K562 (cell line): ENCODE measurements at regions not wholly inside any gene's neighbourhood (a gene's known extent, or its start where the extent isn't known, plus 50 kb on each side); places are given as distances from the start of the nearest gene placed in this dataset.

Experiments used
- ATAC-seq: fragments of 200-7000 bp; cut with Tn5 transposase; 3 replicates; pipeline ENCODE4 v1.9.1; 2020; ENCODE audit warnings: moderate library complexity
- BruUV-seq: library from RNA; stranded (reverse); fragments of 400-500 nt; replicated peaks from 2 replicates; lab custom pipeline; 2021; lab: Mats Ljungman, UMichigan
- CTCF ChIA-PET: fragments of 300-600 bp; formaldehyde crosslinking; extraction: SDS; loops from one replicate; lab custom pipeline; 2021; ENCODE audit warnings: low intra/inter-chr PET ratio; lab: Yijun Ruan, JAX
- POLR2A ChIA-PET: fragments of 300-600, 350-650 bp; sonication (Branson Sonifier 250); formaldehyde crosslinking; extraction: SDS; loops from one replicate; lab custom pipeline; 2021; ENCODE audit warnings: antibody characterized with exemption, inconsistent platforms; lab: Yijun Ruan, JAX
- DNase-seq, 4 experiments: peaks; one replicate each; pipeline versions ENCODE4 v3.0.0 to v3.0.0-alpha.2; 2011 to 2018; ENCODE audit warnings: low spot score in 3 of 4, mixed read lengths in 3 of 4; ENCODE audit errors: extremely low read depth in 1 of 4
- FAIRE-seq: peaks from 2 replicates; lab custom pipeline; 2011; peaks lifted over from hg19 to GRCh38; lab: Jason Lieb, UNC
- H2AFZ ChIP-seq: 2 replicates; pipeline ENCODE4 v1.6.0; 2011; ENCODE audit warnings: low read depth, low read length, control low read depth, inconsistent platforms
- H3K27ac ChIP-seq: fragments of 200-600 bp; 3 replicates; pipeline ENCODE4 v1.8.0; 2011; ENCODE audit warnings: low read depth, mild to moderate bottlenecking, control low read depth, inconsistent platforms, low read length, moderate library complexity, mixed read lengths; ENCODE audit errors: extremely low read depth
- H3K27me3 ChIP-seq, 2 experiments: fragments of 300-600 bp in 1 of 2; 2 replicates in 1 of 2; 3 replicates in 1 of 2; pipeline versions ENCODE4 v1.6.0 to v1.8.0; 2011; ENCODE audit warnings: inconsistent platforms in 2 of 2, low read length in 2 of 2, mild to moderate bottlenecking in 1 of 2, mixed read lengths in 1 of 2, moderate library complexity in 1 of 2; ENCODE audit not compliant: control insufficient read depth in 2 of 2, insufficient read depth in 2 of 2
- H3K36me3 ChIP-seq: fragments of 300-600 bp; 3 replicates; pipeline ENCODE4 v1.8.0; 2011; ENCODE audit warnings: mild to moderate bottlenecking, low read length, inconsistent platforms; ENCODE audit not compliant: control insufficient read depth, insufficient read depth
- H3K4me1 ChIP-seq, 2 experiments: fragments of 200-600 bp in 1 of 2; replicated peaks in 1 of 2; 2 replicates in 1 of 2; 3 replicates in 1 of 2; pipeline versions ENCODE4 v1.5.1 to v1.8.0; 2011; ENCODE audit warnings: inconsistent platforms in 2 of 2, low read length in 2 of 2, mild to moderate bottlenecking in 1 of 2, mixed read lengths in 1 of 2, moderate library complexity in 1 of 2; ENCODE audit not compliant: control insufficient read depth in 2 of 2, insufficient read depth in 2 of 2
- H3K4me2 ChIP-seq: 2 replicates; pipeline ENCODE4 v1.6.1; 2011; ENCODE audit warnings: low read length, control low read depth, inconsistent platforms, mixed read lengths; ENCODE audit not compliant: insufficient read depth
- H3K4me3 ChIP-seq: fragments of 200-600 bp; sonication (generic), shearing (Covaris generic); 2 replicates; pipeline ENCODE4 v1.5.1; 2016; ENCODE audit warnings: control low read depth, inconsistent platforms
- H3K79me2 ChIP-seq: fragments of 200-600 bp; 3 replicates; pipeline ENCODE4 v1.8.0; 2011; ENCODE audit warnings: low read length, inconsistent platforms; ENCODE audit not compliant: control insufficient read depth, insufficient read depth
- H3K9ac ChIP-seq, 2 experiments: 2 replicates each; pipeline versions ENCODE4 v1.6.0 to v1.6.1; 2011; ENCODE audit warnings: low read depth in 2 of 2, low read length in 2 of 2, control low read depth in 1 of 2, inconsistent platforms in 1 of 2, mild to moderate bottlenecking in 1 of 2, mixed read lengths in 1 of 2; ENCODE audit not compliant: insufficient read depth in 1 of 2
- H3K9me1 ChIP-seq: one replicate; pipeline ENCODE4 v1.6.0; 2011; ENCODE audit warnings: inconsistent platforms, mild to moderate bottlenecking, low read length, moderate library complexity; ENCODE audit not compliant: control insufficient read depth, insufficient read depth
- H3K9me3 ChIP-seq: replicated peaks from 2 replicates; pipeline ENCODE4 v1.5.1; 2011; ENCODE audit warnings: low read depth, low read length, inconsistent platforms; ENCODE audit not compliant: control insufficient read depth, insufficient read depth
- H4K20me1 ChIP-seq: replicated peaks from 2 replicates; pipeline ENCODE4 v1.6.1; 2011; ENCODE audit warnings: low read length, inconsistent platforms, mixed read lengths; ENCODE audit not compliant: control insufficient read depth, insufficient read depth
- ATF2 ChIP-seq: sonication (generic); formaldehyde crosslinking; IDR thresholded peaks from 2 replicates; pipeline ENCODE4 v1.8.1; 2022; ENCODE audit warnings: missing genetic modification reagents
- KDM1A ChIP-seq, 2 experiments: fragments of 450-650 bp; IDR thresholded peaks; 2 replicates each; pipeline ENCODE4 v1.6.1; 2016; ENCODE audit warnings: mild to moderate bottlenecking in 2 of 2
- MIER1 ChIP-seq: fragments of 450-650 bp; IDR thresholded peaks from 2 replicates; pipeline ENCODE4 v1.6.1; 2016; ENCODE audit warnings: antibody characterized with exemption, mild to moderate bottlenecking, low read depth
- NCOA4 ChIP-seq: fragments of 450-650 bp; IDR thresholded peaks from 2 replicates; pipeline ENCODE4 v1.6.1; 2018; ENCODE audit warnings: mild to moderate bottlenecking; ENCODE audit not compliant: partially characterized antibody
- NEUROD1 ChIP-seq: fragments of 150-350 bp; IDR thresholded peaks from 2 replicates; pipeline ENCODE4 v1.6.1; 2014; ENCODE audit warnings: borderline replicate concordance, low read length, low read depth; ENCODE audit not compliant: partially characterized antibody
- NR2C1 ChIP-seq, 2 experiments: fragments of 450-650 bp; IDR thresholded peaks; 2 replicates each; pipeline ENCODE4 v1.6.1; 2017; ENCODE audit warnings: mild to moderate bottlenecking in 2 of 2, antibody characterized with exemption in 1 of 2, inconsistent platforms in 1 of 2, missing compliant biosample characterization in 1 of 2, missing genetic modification characterization in 1 of 2
- U2AF2 ChIP-seq: fragments of 200-400 bp; formaldehyde crosslinking; optimal IDR thresholded peaks from 2 replicates; pipeline ENCODE3; 2017; ENCODE audit warnings: low read depth, mild to moderate bottlenecking, low read length
- ZBED1 ChIP-seq: IDR thresholded peaks from 2 replicates; pipeline ENCODE4 v1.6.1; 2014
- ZNF146 ChIP-seq: IDR thresholded peaks from one replicate; pipeline ENCODE4 v1.6.1; 2018; ENCODE audit warnings: missing compliant biosample characterization; ENCODE audit not compliant: unreplicated experiment
- ZNF696 ChIP-seq: fragments of 250-450 bp; sonication (Bioruptor Pico); conservative IDR thresholded peaks from 2 replicates; pipeline ENCODE4 v1.4.0; 2020; ENCODE audit warnings: mild to moderate bottlenecking, moderate library complexity
- WGBS: fragments of 100-300 bp; shearing (Covaris generic); methylation state at CpG from one replicate; pipeline ENCODE4 v1.1.6; 2016; ENCODE audit warnings: low coverage, mixed read lengths; ENCODE audit not compliant: insufficient coverage; ENCODE audit errors: missing lambda C conversion rate; 5-methylcytosine and 5-hydroxymethylcytosine counted together
- in situ Hi-C: fragments of 300-500 bp; cut with MboI; formaldehyde crosslinking; loops from 4 replicates; pipeline ENCODE4 v1.15.0; 2018; ENCODE audit warnings: inconsistent platforms, mixed read lengths
- intact Hi-C: fragments of 100-400 bp; cut with micrococcal nuclease; formaldehyde crosslinking; loops from 2 replicates; pipeline ENCODE4 v1.14.2; 2022
- TF ChIP-seq, protein P1 (sequence below): sonication (generic); formaldehyde crosslinking; IDR thresholded peaks from 2 replicates; pipeline ENCODE4 v1.8.0; 2023; ENCODE audit warnings: missing genetic modification reagents, mild to moderate bottlenecking, borderline replicate concordance

DNA sequence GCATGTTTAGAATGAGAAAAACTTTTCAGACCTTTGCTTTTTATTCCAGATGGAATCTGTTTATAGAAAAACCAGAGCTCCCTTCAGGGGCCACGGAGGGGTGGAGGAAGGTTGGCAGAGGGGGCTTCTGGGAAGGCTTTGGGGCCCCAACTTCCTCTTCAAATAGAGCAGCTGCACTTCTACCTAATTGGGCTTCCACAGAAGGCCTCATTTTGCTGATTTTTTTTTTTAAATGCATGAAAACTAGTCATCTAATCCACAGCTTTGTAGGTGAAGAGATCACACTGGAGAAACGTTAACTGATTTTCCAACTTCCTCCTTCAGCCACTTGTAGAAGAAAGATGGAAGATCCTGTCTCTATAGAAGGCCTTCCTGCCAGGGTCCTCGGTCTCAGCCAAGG, 181.8 kb downstream of the BCL11A start:
- Histone ChIP-seq H3K27me3 (no peaks in the 10 kb centered on the region; a peak in 1 of 5 replicates), H3K9me3 (no peaks in the 10 kb centered on the region), H3K36me3 (no peaks in the 10 kb centered on the region), H3K4me2 (no peak overlapping the region), H4K20me1 (no peaks in the 10 kb centered on the region), H2AFZ (no peak overlapping the region), H3K79me2 (no peaks in the 10 kb centered on the region), H3K9me1 (no peaks in the 10 kb centered on the region), H3K9ac (no peak overlapping the region), H3K27ac (no peak overlapping the region), H3K4me1 (no peaks in the 10 kb centered on the region), H3K4me3 (no peak overlapping the region)
- in situ Hi-C loops, result no loop called here
- ChIA-PET CTCF (no interaction called here), POLR2A (interaction anchor here (0.6 kb wide), 1 partner anchor 72 kb away, joined by 3 read pairs; no protein-coding TSS in a partner anchor)
- no peak for FAIRE-seq
- BruUV-seq, result no TSS peak
- intact Hi-C loops, result no loop called here
- no peak for ATAC-seq
- DNase-seq, result no peak
- TF ChIP-seq KDM1A (IDR thresholded peaks at IDR 0.05) (no peak), NEUROD1 (no peak)
- 0% methylated on average over 3 of the region's 3 CpGs for WGBS

DNA sequence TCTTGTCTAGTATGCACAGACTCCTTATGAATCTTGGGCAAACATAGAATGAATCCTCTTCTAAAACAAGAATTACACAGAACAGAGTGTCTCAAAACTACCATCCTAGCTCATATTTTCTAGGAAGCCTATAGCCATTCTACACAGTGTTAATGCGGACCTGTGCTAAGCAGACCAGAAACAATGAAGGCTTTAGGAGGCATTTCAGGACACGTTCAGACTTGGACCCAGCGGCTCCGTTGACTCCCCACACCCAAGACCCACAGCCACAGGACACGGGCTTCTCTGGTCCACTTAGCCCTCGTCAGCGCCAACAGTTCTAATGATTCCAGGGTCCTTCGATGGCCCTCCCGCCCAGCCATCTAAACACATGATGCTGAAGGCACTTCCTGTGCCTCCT, 182.2 kb downstream of the BCL11A start:
- 0% methylated on average over 9 of the region's 9 CpGs for WGBS
- in situ Hi-C loops (no loop called here), intact Hi-C loops (no loop called here)
- no peak overlapping the region for H2AFZ ChIP-seq
- FAIRE-seq, result no peak
- H3K27ac ChIP-seq, result no peak overlapping the region
- no peaks in the 10 kb centered on the region for H4K20me1 ChIP-seq
- BruUV-seq, result no TSS peak
- no peaks in the 10 kb centered on the region for H3K9me1 ChIP-seq
- no peak overlapping the region for H3K9ac ChIP-seq
- DNase-seq, result no peak
- CTCF ChIA-PET, result no interaction called here
- no peaks in the 10 kb centered on the region; a peak in 1 of 5 replicates for H3K27me3 ChIP-seq
- no peak overlapping the region for H3K4me3 ChIP-seq
- no peak for ATAC-seq
- H3K79me2 ChIP-seq, result no peaks in the 10 kb centered on the region
- no peaks in the 10 kb centered on the region for H3K9me3 ChIP-seq
- POLR2A ChIA-PET, result no interaction called here
- no peak overlapping the region for H3K4me2 ChIP-seq
- no peaks in the 10 kb centered on the region for H3K36me3 ChIP-seq
- no peaks in the 10 kb centered on the region for H3K4me1 ChIP-seq
- no peak for TF ChIP-seq MIER1
- no peak for TF ChIP-seq U2AF2
- no peak for TF ChIP-seq ZNF696
- TF ChIP-seq ZNF146 (CRISPR knock-in tag), result no peak
- no peak for TF ChIP-seq NCOA4
- no peak for TF ChIP-seq ZBED1
- no peak for TF ChIP-seq ATF2 (CRISPR knock-in tag)
- TF ChIP-seq, protein P1, sequence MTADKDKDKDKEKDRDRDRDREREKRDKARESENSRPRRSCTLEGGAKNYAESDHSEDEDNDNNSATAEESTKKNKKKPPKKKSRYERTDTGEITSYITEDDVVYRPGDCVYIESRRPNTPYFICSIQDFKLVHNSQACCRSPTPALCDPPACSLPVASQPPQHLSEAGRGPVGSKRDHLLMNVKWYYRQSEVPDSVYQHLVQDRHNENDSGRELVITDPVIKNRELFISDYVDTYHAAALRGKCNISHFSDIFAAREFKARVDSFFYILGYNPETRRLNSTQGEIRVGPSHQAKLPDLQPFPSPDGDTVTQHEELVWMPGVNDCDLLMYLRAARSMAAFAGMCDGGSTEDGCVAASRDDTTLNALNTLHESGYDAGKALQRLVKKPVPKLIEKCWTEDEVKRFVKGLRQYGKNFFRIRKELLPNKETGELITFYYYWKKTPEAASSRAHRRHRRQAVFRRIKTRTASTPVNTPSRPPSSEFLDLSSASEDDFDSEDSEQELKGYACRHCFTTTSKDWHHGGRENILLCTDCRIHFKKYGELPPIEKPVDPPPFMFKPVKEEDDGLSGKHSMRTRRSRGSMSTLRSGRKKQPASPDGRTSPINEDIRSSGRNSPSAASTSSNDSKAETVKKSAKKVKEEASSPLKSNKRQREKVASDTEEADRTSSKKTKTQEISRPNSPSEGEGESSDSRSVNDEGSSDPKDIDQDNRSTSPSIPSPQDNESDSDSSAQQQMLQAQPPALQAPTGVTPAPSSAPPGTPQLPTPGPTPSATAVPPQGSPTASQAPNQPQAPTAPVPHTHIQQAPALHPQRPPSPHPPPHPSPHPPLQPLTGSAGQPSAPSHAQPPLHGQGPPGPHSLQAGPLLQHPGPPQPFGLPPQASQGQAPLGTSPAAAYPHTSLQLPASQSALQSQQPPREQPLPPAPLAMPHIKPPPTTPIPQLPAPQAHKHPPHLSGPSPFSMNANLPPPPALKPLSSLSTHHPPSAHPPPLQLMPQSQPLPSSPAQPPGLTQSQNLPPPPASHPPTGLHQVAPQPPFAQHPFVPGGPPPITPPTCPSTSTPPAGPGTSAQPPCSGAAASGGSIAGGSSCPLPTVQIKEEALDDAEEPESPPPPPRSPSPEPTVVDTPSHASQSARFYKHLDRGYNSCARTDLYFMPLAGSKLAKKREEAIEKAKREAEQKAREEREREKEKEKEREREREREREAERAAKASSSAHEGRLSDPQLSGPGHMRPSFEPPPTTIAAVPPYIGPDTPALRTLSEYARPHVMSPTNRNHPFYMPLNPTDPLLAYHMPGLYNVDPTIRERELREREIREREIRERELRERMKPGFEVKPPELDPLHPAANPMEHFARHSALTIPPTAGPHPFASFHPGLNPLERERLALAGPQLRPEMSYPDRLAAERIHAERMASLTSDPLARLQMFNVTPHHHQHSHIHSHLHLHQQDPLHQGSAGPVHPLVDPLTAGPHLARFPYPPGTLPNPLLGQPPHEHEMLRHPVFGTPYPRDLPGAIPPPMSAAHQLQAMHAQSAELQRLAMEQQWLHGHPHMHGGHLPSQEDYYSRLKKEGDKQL (CRISPR knock-in tag), result no peak
- no peak for TF ChIP-seq NR2C1 (IDR thresholded peaks at IDR 0.05)
- no peak for TF ChIP-seq NR2C1 (tag; IDR thresholded peaks at IDR 0.05)
